ENCODE measurements at regions not wholly inside any gene's neighbourhood (a gene's known extent, or its start where the extent isn't known, plus 50 kb on each side); places are given as distances from the start of the nearest gene placed in this dataset.

DNA sequence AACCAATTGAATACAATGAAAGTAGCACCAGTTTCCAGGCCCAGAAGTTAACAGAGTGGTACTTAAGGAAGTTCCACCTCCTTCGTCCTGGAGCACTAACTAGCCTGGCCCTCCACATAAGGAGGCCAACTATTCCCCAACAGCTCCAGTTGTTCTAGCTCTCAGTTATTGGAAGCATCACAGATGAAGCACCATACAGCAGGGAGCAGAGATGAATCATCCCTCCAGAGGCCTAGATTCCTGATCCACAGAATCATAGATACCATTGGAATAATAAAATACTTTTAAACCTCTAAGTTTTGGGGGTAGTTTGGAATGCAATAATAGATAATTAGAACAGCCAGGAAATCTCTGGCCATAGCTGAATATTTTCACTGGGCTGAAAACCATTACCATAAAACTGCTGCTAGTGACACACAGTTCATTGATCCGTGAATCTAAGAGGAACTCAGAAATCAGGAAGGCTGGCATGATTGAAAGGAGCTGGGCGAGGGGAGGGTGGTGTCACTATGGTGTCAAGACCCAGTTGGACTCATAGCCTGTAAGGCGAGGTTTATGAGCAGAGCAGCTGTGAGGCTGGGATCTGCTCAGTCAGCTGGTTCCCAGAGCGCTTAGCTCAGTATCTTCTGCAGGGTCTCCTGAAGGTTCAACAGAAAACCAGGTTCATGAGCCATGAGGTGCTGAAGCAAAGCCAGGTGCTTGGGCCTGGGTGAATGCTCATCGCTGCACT is 371.4 kb upstream of the TMTC1 start:
- TF ChIP-seq CTCF (IDR thresholded peaks at IDR 0.05) (no peak), POLR2AphosphoS5 (IDR thresholded peaks at IDR 0.05) (no peak)

Measured in breast epithelium (tissue), 3 donors.